HT-29 (cell line): ENCODE measurements at regions not wholly inside any gene's neighbourhood (a gene's known extent, or its start where the extent isn't known, plus 50 kb on each side); places are given as distances from the start of the nearest gene placed in this dataset.

Experiments
- DNase-seq: peaks from one replicate; pipeline ENCODE4 v3.0.0-alpha.2; 2015; ENCODE audit warnings: low spot score

DNA sequence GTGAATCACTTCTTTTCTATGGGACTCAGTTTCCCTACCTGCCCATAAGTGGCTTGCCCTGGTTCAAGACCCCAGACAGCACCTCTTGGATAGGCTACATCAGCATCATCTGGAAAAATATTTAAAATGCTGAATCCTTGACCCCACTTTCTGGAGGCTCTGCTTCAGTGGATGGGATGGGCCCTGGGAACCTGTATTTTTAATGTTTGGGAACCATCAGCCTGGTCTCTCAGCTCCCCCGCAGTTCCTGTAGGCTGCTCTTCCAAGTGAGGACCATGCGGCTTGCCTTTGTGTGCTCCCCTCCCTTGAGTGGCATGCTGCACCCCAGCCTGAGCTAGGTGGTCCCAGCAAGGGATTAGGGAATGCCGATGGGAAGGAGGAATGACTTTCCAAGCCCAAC lies 68.3 kb upstream of the CRHR1 start:
- no peak for DNase-seq

DNA sequence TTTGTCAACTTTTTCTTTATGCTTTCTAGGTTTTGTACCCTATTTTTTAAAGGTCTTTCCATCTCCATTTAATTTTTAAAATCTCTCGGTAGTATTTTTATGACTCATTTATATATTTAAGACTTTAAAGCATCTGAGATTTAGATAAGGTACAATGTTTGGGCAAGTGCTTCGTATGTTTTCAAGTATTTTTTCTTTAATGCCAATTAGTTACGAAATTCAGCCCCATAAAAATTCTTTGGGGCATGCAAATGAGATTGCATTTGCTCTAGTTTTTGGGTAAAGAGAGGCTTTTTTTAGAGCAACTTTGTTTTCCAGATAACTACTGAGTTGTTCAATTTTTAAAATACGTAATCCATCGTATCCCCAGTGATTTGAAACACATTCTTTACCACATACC lies 65.3 kb upstream of the CRHR1 start:
- no peak for DNase-seq

DNA sequence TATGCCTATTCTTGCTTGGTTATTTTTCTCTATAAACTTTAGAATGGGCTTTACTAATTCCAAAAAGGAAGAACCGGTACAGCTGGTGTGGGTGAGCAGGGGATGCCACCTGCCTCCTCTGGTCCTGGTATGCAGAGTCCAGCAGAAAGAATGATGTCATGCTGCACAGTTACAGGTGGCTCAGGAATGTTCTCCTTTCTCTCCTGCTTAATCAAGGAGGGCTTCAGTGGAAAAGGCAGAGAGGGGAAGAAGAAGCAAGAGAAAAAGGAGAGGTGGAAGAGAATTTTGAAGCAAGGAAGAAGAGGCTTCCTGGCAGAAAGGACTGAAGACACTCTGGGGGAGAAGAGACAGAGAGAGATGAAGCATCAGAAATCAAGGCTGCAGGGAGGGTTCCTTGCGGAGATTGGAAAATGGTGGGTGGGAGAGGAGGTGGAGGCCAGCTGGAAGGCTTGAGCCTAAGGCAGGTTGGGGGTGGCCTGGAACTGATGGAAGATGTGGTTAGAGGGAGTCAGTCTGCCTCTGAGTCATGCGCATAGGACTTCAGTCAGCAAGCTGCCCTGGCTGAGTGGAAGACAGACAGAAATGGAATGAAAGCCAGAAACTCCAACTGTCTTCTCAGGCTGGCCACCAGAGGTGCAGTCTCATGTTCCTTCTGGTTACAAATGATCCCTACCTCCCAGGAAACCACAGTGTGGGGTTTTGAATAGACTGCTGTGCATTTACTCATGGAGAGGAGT lies 64.6 kb upstream of the CRHR1 start:
- peak; percentile 65 for DNase-seq

DNA sequence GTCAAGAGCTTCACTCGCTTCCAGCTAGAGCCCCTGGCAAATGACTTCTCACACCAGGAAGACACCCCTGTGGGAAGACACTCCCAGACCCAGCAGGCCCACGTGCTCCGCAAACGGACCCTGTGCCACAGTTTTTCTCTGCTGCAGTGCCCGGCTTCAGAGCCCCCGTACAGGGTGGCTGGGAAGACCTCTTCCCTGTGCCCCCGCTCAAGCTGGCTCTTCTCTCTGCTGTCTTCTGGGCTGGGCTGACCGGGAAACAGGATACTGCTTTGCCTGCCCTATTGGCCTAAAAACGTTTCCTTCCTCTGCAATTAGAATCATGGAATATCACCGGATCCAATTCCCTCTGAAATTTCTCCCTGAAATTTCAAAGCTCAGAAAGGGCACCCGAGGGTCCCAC lies 63.7 kb upstream of the CRHR1 start:
- DNase-seq: no peak

DNA sequence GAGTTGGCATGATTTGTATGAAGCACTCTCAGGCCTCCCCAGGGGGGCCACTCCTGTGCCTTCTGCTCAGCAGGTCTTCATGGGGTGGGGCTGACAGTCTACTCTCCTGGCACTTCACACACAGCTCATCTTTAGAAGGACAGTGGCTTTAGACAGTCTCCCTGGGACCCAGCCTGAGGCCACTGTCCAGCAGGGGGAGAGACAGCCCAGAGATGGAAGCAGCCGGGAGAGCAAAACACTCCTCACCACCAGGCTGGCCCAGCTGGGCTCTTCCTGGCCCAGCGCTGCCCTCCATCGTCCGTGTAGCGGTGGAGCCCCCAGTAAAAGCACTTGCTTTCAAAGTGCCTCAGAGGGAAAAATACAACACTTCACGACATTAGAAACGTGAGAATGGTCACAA lies 62.0 kb upstream of the CRHR1 start:
- DNase-seq: peak; percentile 58

DNA sequence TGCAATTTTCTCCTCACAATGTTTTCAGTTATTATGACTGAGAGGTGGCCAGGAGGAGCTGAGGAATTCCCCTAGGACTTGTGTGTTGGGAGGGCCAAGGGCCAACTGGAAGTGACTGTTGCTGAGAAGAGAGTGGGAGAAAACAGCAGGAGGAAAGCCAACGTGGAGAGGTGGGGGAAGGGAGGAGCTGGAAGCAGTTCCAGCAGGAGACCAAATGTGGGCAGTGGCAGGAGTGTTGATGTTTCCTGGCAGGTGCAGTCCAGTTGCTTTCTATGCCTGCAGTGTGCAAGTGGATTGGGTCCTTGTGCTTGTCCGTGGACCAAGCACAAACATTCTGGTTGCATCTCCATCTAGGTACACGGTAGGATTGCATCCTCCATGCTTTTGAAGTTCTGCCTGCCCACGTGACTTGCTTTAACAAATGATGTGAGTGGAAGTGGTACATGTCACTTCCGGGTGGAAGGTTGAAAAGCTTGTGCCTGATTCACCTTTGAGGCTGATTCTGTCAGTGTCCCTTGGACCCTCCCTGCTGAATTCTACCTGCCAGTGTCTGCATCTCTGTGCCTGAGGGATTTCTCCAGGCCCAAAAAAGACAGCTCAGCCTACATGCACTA lies 54.7 kb upstream of the CRHR1 start:
- DNase-seq: no peak

DNA sequence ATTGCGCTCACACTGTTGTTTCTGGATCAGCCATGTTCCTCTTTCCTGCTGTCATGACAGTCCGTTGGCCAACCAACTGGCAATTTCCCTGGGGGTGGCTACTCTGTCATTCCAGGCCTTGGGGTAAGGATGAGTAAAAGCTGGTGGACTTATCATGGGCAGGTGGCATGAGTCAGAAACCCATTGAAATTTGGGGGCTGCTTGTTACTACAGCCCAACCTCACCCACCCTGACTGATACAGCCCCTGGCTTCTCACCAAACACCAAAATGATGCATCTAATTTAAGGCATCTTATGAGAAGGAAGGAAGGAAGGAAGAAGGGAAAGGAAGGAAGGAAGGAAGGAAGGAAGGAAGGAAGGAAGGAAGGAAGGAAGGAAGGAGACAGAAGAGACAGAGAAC lies 53.9 kb upstream of the CRHR1 start:
- DNase-seq: no peak

DNA sequence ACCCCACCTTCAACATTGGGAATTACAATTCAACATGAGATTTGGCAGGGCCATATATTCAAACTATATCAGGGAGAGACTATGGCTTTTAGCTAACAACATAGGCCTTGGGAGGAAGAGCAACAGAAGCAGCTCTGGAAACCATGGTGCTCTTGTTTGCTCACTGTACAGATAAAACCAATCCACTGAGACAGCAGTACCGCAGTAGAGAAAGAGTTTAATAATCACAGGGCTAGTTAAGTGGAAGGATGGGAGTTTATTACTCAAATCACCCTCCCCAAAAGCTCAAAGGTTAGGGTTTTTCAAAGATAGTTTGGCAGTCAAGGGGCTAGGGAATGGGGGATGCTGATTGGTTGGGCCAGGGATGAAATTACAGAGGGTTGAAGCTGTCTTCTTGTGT lies 52.7 kb upstream of the CRHR1 start:
- DNase-seq: no peak

DNA sequence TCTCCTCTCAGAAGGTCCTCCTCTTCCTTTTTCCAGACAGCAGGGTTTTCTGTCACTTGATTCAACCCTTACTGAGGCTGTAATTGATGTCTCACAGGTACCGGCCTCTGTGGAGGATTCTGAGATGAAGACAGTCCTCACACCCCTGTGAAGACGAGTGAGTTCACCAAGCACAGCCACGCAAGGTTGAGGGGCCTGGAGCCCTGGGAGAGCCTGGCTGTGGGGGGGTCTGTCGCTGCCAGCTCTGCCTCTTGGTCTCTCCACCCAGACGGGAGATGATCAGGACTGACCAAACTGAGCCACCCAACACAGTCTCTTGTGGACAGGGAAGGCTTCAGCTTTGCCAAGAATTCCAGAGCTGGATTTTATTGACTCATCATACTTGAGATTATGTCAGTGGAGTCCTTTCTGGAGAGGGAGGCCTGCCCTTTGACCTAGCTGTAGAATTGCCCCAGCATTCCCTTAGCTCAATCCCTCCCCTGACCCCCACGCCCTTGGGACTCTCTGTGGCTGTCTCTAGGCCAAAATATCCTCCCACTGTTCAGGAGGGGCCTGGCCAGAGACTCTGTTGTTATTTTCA lies 51.1 kb upstream of the CRHR1 start:
- no peak for DNase-seq

DNA sequence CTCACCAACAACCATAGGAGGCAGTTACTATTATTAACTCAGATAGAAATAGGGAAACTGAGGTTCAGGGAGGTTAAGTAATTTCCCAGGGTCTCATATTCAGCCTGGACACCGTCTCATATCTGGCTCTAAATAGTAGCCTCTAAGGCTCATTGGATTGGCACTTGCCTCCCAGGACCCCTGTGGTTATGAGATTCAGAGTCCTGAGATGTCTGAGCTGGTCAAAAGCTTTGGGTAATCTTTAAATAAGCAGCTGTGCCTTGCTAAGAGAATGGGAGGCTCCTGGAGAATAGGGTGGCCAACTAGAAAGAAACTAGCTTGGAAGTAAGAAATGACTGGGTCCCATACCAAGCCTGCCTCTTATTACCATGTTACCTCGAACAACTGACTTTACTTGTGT lies 50.3 kb upstream of the CRHR1 start:
- no peak for DNase-seq
